GM19467 (cell line): ENCODE measurements at regions not wholly inside any gene's neighbourhood (a gene's known extent, or its start where the extent isn't known, plus 50 kb on each side); places are given as distances from the start of the nearest gene placed in this dataset.
"Not testable (repeated sequence)": the region's sequence is repeated elsewhere in the genome, so short reads cannot be mapped to it uniquely, and the experiment has no call there.

Source experiments
- ATAC-seq: cut with Tn5 transposase; IDR thresholded peaks from one replicate; pipeline ENCODE4 v1.9.1; 2021; ENCODE audit warnings: mild to moderate bottlenecking, moderate library complexity; ENCODE audit not compliant: unreplicated experiment

DNA sequence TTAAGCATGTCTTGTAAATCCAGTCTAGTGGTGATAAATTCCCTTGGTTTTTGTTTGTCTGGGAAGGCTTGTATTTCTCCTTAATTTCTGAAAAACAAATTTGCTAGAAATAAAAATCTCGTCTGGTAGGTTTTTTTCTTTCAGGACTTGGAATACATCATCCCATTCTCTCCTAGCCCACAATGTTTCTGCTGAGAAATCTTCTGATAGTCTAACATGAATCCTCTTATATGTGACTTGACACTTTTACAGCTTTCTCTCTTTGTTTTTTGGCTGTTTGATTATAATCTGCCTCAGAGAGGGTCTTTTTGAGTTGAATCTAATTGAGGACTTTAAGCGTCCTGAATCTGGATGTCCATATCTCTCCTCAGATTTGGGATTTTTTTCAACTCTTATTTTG is 104.9 kb downstream of the FEM1C start:
- no peak for ATAC-seq

DNA sequence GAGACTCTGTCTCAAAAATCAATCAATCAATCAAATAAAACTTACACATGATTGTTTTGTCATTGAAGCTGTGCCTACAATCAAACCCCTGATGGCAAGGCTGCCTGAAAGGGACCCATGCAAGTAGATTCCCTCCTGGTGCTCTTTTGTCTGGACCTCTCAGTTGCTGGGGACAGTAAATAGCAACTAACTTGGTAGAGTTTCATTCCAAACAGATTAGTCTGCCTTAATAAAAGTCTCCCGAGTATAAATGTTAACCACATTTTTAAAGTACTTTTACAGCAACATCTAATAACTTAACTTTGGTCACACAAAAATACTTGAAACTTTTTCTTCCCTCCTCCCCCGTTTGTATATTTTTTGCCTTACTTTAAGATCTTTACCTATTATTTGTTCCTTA is 105.5 kb downstream of the FEM1C start:
- no peak for ATAC-seq

DNA sequence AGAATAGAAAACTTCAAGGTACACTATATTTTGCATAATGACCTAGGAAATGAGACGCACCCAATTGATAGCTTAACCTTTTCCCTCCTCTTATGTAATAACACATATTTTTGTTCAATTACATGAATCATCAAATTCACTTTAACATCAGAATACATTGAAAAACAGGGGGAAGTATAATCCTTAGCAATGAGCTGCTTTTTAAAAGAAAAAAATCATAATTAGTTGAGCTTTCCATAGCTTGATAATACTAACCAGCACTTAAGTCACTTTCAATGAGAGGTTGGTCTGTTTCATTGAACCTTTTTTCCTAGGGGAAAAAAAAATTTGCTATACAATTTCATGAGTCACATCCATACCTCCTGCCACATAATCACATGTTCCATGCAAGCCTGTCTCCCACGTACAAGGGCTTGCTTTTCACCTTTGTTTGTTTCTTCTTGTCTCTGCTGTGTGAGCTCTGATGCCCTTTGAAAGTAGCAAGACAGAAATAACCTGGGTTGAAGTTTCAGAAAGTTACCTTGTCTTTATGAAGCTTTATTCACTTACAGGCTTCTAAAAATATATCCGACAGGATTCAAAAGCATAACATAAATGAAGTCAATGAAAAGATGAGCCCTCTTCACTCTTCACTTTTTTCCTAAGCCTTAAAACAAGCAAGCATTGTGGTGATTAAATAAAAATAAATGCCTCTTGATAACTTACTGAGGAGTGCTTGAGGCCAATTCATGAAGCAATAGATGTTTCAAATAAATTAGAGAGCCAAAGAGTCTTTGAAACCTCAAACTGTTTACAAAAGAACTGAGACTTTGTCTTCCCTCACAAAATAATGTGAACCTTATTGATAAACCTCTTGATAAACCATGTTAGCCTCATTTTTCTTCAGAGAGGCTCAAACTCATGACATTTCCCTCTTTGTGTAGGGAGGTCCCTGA is 108.5 kb downstream of the FEM1C start:
- ATAC-seq: no peak

DNA sequence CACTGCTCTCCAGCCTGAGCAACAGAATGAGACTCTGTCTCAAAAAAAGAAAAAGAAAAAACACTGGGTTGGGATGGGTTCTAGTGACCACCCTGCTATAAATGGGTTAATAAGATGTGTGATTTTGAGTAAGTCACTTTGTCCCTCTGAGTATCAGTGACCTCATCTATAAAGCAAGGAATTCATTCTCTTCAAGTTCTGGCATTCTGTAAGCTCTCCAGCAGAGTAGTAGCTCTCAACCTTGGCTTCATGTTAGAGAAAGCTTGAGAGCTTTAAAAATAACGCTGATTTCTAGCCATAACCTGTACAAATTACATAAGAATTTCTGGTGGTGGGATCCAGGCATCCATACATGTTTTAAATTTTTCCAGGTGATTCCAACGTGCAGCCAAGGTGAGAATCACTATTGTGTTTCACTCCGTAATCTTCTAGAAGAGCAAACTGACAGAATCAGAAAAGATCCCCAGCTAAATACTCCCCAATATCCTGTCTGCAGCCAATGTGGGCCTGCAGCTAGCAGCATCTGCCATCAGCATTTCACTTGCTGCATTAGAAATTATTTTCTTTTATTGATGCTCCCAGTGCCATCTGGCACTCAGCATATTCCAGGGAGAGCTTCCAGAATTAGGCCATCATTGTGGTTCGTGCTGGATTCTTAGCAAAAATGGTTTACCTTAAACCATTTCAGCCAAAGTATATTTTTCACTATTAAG is 109.4 kb downstream of the FEM1C start:
- ATAC-seq: no peak

DNA sequence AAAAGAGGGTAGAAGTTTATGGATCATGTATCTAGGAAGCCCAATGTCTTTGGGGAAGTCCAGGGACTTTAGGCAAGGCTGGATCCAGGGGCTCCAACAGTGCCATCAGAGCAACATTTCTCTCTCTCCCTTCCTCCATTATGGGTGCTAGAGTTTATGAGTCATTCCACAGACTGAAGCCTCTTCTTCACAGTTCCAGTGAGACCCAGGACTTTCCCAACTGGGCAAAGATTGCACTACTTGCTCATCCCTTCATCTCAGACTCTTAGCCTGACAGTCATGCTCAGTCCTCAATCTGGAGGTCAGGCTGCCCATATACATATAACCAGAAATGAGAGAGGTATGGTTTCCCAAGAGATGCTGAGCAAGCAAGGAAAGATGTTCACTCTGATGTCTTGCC is 110.7 kb downstream of the FEM1C start:
- no peak for ATAC-seq

DNA sequence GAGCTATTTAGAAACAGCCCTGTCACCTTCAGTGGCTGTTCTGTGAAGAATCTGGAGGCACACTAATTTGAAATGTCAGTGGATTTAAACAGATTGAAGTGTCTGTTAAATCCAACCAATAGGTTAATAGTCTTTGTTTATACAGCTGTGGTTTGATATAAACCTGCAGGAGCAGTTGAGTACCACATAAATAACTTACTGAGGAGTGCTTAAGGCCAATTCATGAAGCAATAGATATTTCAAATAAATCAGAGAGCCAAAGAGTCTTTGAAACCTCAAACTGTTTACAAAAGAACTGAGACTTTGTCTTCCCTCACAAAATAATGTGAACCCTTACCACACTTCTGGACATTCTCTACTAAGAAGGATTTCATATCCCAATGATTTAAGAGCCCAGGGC is 111.9 kb downstream of the FEM1C start:
- no peak for ATAC-seq

DNA sequence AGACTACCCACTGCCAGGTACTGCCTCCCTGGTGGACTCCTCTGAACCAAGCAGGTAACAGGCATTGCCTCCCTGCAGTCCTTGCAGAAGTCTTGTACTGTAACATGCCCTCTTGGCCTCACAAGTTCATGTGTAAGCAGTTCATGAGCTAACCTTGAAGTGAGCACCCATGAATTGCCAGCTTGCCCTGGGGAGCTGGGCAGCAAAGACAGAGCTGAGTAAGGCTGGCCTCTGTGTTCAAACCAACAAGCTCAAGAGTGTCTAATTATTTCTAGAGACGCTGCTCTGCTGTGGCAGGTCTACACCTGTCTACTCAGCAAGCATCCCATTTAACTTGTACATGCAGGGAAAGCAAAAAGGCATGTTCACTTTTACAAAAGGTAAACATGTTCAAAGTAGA is 113.5 kb downstream of the FEM1C start:
- no peak for ATAC-seq

DNA sequence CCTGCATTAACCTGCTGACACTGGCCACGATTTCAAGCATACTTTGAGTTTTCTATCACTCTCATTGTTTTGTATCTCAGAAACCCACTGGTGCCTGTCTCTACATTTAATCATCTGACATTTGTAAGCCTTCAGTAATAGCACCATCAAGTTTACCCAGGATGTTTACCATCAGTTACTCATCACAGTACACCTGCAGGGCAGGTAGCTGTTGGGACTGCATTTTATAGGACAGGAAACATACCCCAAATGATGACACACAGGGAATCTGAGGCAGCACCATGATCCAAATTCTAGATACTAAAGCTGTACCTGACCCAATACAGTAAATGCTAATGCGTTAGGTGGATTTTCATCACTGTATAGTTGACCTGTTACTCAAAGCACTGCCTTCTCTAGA is 114.2 kb downstream of the FEM1C start:
- ATAC-seq: no peak

DNA sequence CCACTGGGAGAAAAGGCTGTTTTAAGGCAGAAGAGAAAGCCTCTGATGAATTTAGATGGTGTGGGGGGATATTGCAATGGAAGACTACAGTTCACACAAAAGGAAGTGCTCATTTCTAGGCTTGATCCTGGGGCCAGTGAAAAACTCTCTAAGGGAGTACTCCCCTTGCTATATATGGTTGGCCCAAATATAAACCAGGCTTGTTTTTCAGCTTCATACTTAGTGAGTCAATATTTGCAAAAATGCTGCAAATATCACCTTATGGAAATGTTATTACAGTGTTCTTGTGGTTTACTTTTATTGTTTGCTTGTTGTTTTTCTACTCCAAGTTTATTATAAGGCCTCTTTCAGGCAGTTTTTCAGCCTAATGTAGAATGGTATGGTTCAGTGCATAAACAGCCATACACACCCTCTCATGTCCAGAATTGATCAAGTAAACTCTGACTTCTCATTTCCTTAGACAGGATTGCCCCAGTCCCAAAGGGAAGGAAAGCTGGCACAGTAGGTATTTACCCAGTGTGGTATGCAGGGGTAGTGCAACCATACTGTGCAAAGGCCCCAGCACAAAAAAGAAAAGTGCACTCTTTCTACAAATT is 115.1 kb downstream of the FEM1C start:
- ATAC-seq: no peak

DNA sequence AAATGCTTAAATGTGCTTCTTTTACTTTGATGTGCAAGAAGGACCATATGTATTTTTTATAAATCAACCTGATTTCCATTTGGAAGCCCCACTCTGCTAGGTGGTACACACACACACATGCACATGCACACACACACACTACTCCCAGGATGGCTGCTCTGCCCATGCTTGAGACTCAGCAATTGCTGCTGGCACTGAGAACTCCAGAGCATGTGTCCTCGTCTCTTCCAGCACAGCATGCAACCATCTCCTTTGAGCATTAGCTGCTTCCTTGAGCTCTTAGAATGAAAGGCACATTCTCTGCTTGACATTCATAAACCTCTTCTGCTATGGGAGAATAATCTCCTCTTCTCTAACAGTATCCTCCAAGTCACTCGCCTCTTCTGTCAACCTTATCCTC is 115.9 kb downstream of the FEM1C start:
- no peak for ATAC-seq

DNA sequence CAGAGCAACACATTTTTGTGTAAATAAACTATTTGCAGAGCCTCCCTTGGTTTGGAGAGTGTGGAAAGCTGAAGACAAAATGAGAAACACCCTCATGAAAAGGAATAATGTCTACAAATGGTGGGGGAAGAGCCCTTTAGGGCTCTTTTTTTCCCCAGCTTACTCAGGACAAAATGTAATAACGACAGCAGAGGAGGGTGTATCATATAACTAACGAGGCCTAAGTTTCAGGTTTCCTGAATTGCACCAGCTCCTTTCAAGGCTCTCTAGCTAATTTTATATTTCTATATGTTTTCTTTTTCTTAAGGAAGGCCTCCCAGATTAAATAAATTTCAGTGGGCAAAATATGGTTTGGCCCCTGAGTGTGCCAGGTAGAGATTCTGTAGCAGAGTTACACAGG is 116.3 kb downstream of the FEM1C start:
- no peak for ATAC-seq

DNA sequence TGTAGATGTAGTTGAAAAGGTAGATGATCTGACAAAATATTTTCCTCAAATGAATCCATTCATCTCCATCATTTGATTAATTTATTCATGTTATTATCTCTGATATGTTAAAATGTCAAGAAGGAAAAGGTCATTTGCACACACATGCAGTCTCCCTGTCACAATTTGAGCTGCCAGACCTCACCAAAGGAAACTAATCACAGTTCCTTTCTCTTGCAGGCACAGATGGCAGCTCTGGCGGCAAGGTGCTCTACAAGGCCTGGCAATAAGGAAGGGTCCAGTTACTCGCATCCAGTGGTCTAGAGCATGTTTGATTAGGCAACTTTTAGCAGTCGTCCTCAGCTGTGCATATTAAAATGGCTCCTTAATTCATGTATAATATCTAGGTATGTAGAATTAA is 120.1 kb downstream of the FEM1C start:
- ATAC-seq: no peak

DNA sequence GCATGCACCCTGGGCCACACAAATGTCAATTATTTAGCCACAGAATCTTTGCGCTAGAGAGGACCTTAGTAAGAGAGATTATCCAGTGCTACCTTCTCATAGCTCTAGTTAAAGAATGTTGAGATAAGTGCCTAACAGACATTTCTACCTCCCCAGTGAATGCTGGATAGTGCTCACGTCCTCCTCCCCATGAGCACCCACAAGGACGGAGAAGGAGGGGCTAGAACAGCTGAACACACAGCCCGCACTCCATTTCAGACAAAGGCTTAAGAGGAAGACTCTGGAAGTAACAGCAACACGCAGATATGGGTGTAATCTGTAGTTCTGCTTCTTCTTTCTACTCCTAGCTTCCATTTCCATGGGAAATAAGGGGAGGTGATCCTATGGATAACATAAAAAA is 120.5 kb downstream of the FEM1C start:
- ATAC-seq: no peak

DNA sequence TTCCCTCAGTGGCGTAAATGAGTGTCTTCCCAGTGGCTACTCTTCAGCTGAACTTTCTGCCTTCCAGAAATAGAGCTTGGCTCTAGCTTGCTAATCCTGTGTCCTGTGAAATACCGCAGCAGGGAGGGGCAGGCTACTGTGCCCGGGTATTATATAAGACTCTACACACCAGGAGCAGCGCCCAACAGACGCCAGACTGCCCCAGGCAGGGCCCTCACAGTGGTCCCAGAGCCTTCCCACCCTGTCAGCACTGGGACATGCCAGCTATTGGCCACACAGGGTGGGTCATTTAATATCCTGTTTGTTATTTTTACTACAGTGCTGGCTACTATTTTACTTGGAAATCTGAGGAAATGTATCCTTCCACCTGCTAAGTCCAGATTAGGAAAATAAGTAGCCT is 121.0 kb downstream of the FEM1C start:
- no peak for ATAC-seq

DNA sequence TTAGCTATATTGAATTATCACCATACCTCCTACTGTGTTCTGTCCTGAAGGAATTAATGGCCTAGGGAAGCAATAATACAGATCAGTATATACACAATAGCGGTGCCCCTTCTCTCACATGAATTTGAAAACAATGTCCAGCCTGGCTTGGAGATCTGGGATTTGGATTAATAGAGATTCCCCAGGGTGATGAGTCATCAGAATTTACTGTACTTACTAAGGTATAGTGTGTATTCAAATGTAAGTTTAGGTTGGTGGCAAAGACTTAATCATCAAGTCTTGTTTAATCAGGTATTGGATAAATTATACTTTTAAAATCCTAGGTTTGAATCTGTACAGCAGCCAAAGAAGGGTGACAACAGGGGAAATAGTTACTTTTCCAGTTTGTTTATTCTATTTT is 121.5 kb downstream of the FEM1C start:
- no peak for ATAC-seq

DNA sequence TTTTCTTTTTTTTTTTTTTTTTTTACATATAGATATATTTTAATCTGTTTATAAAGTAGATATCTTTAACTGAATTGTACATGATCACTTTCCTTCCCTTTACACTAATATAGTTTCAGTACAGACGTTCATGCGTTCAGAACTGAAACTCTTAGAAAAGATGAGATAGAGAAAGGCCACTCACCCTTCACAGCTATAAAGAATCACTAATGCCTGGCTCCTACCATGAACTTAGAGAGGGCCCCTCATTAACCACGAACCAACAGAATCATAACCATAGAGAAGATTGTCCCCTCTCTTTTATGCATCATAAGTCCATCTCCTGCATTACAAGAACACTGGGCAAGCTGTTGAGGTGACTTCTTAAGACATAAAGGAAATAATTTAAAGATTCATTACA is 123.8 kb downstream of the FEM1C start:
- ATAC-seq: not testable (repeated sequence)

DNA sequence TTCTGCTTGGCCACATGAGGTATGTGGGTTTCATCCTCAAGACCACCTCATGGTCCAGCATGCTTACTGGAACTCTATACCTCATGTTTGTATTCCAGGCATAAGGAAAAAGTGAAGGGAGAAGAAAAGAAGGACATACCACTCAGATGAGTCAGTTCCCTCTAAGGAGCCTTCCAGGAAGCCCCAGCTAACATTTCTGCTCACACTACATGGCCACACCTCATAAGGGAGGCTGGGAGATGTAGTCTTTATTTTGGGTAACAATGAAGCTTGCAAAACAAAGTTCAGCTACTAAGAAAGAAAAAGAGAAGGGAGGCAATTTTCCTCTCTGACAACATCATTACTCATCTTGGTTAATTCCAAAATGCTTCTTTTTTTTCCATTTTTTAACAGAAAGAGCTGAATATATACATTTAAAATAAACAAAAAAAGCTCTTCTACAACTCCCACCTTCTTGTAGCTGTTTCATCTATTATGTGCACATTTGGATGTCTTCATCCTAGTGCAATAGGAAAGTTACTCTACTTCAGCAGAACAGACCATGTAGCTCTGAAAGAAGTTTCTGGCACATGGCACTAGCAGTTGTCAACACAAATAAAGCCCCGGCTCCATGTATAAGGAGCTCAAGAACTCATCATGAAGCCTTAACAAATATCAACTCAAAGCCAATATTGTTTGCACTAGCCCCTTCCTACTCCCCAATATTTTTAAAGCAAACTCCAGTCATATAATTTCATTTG is 123.6 kb upstream of the CCDC112 start:
- ATAC-seq: no peak

DNA sequence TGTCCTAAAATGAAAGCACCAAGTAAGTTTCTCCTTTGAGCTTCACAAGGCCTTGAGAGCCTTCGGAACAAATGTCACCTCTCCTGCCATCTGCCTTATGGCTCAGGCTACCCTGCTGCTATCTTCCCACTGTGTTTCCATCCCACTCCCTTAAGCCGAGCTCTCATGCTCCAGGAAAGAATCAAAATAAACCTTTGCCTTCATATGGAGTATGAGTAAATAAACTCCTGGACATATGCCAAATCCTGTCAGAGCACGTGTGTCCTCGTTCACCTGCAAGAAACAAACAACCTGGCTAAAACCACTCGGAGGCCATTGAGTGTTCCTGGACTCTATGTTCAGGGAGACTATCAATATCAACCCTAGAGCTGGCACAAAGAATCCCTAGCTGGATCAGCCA is 122.3 kb upstream of the CCDC112 start:
- no peak for ATAC-seq

DNA sequence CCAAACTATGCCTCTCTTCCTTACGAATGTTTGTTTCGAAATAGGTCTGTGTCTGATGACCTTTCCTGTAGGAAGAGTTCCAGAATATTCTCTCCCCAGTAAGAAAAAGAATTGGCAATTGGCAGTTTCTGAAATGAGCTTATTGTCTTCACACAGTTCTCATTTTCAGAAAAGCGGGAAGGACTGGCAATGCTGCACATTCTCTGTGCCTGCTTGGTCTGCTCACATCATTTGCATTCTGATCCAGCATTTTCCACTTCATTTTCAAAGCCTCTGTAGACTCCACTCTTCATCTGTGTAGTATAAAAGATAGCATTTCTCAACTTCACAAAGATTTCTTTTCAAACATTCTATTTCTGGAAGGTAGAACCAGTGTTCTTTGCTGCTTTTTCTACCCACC is 120.6 kb upstream of the CCDC112 start:
- no peak for ATAC-seq

DNA sequence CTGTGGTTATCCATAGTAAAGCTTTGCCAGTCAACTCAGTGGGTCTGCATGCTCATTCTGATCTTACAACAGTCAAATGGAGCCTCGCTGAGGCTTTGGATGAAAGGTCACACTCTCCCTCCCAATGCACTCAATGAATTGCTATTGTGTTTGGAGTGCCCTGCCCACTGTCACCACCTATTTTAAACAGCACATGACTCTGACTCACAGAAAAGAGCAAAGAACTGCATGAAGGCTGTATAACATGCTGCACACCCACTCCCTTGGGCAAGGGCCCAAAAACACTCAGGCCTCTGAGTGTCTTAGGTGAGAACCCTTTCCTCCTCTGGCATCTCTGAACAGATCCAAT is 118.7 kb upstream of the CCDC112 start:
- ATAC-seq: no peak

DNA sequence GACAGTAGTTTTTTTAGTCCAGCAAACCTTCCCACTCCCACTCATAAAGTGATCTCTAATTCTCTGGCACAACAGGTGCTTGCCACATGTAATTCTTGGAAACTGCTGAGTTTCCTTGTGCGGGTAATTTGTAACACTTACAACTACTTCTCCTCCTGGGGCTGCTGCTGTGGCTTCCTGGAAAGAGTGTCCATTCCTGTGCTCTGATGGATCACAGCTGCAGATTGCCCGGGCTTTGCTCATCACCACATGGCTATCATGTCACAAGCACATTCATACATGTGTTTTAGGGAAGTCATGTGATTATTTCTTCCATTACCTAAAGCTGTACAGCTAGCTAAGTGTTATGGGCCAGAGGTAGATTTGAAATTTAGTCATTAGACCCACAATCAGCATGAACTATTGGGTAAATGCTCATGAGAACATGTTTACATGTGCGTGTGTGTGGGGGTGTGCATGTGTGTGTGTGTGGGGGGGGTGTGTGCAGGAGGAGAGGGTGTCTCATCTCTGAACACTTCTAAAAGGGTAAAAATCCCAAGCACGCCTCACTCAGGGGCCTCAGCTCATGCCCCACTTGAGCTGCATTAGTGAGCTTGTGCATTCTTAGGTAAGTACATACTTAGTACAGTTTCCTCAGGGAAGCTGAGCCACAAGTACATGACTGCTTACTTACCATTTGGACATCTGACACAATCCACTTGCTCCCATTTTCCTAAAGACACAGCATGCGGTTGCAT is 118.1 kb upstream of the CCDC112 start:
- no peak for ATAC-seq
